Uterus (tissue), 3 donors: ENCODE measurements at regions not wholly inside any gene's neighbourhood (a gene's known extent, or its start where the extent isn't known, plus 50 kb on each side); places are given as distances from the start of the nearest gene placed in this dataset.

ENCODE experiments used
- DNase-seq, 2 donors: peaks; one replicate each; pipeline ENCODE4 v3.0.0-alpha.2; 2019 to 2020
- H3K27ac ChIP-seq, 2 donors: fragments of 200-600 bp; sonication (generic); 1 replicate in 1 of 2; 2 replicates in 1 of 2; pipeline ENCODE4 v1.5.1; 2016 to 2018
- H3K27me3 ChIP-seq, 2 donors: fragments of 200-600 bp; sonication (generic); one replicate each; pipeline ENCODE4 v1.5.1; 2018 to 2019; ENCODE audit warnings: control low read depth in 1 of 2
- H3K36me3 ChIP-seq, 2 donors: fragments of 200-600 bp; sonication (generic); one replicate each; pipeline ENCODE4 v1.5.1; 2019; ENCODE audit warnings: control low read depth in 1 of 2
- H3K4me1 ChIP-seq, 2 donors: fragments of 200-600 bp; sonication (generic); one replicate each; pipeline ENCODE4 v1.5.1; 2018 to 2019; ENCODE audit warnings: control low read depth in 1 of 2
- H3K4me3 ChIP-seq, 2 donors: fragments of 200-600 bp; sonication (generic); 1 replicate in 1 of 2; 2 replicates in 1 of 2; pipeline ENCODE4 v1.5.1; 2018 to 2019; ENCODE audit warnings: mild to moderate bottlenecking in 1 of 2
- H3K9me3 ChIP-seq, 2 donors: fragments of 200-600 bp; sonication (generic); one replicate each; pipeline ENCODE4 v1.5.1; 2019; ENCODE audit warnings: control low read depth in 1 of 2
- POLR2A ChIP-seq, 2 donors: fragments of 450-650 bp; IDR thresholded peaks; one replicate each; pipeline ENCODE4 v1.6.1; 2016; ENCODE audit warnings: antibody characterized with exemption in 2 of 2, mild to moderate bottlenecking in 1 of 2, moderate library complexity in 1 of 2
- intact Hi-C: fragments of 100-400 bp; cut with DNase I; formaldehyde crosslinking; loops from one replicate; pipeline ENCODE4 v1.15.1; 2023; ENCODE audit warnings: low total_unique reads
- TF ChIP-seq, protein P1 (sequence below), 4 experiments: fragments of 200-600 bp in 2 of 4; fragments of 450-650 bp in 2 of 4; sonication (generic) in 2 of 4; IDR thresholded peaks; one replicate each; pipeline ENCODE4 v1.5.1; 2016 to 2019; ENCODE audit warnings: antibody characterized with exemption in 4 of 4, mild to moderate bottlenecking in 2 of 4, moderate library complexity in 1 of 4
- donor health status: DM: yes; HTN: yes; CAD: no.

DNA sequence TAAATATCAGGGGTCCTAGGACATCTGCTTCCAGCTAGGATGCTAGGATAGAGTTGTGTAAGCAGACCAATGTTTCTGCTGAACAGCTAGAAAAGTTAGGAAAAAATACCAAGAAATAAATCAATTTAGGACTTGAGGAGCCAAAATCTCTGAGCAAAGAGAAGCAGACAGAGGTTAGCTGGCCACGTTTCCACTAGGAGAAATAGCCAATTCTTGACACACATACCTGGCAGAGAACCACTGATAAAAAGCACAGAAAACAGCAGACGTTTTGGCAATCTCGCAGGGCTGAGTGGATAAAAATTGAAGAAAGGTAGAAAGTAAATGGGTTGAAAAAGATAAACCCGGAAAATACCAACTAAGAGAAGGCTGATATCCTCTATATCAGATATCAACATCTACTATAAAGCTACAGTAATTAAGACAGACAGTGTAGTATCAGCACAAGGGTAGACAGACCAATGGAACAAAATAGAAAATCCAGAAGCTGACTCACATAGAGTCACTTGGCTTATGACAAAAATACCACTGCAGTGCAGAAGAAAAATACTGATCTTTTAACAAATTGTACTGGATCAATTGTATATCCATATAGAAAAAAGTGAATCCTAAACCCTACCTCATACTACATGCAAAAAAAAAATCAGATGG lies 306.1 kb upstream of the KLHL29 start:
- no peaks in the 10 kb centered on the region for H3K4me1 ChIP-seq
- no peak for TF ChIP-seq POLR2A (IDR thresholded peaks at IDR 0.05)
- TF ChIP-seq, protein P1, sequence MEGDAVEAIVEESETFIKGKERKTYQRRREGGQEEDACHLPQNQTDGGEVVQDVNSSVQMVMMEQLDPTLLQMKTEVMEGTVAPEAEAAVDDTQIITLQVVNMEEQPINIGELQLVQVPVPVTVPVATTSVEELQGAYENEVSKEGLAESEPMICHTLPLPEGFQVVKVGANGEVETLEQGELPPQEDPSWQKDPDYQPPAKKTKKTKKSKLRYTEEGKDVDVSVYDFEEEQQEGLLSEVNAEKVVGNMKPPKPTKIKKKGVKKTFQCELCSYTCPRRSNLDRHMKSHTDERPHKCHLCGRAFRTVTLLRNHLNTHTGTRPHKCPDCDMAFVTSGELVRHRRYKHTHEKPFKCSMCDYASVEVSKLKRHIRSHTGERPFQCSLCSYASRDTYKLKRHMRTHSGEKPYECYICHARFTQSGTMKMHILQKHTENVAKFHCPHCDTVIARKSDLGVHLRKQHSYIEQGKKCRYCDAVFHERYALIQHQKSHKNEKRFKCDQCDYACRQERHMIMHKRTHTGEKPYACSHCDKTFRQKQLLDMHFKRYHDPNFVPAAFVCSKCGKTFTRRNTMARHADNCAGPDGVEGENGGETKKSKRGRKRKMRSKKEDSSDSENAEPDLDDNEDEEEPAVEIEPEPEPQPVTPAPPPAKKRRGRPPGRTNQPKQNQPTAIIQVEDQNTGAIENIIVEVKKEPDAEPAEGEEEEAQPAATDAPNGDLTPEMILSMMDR (IDR thresholded peaks at IDR 0.05), result no peak
- no peak overlapping the region for H3K27ac ChIP-seq
- H3K9me3 ChIP-seq, result no peaks in the 10 kb centered on the region
- H3K4me3 ChIP-seq, result no peak overlapping the region
- intact Hi-C loops, result no loop called here
- no peaks in the 10 kb centered on the region for H3K27me3 ChIP-seq
- H3K36me3 ChIP-seq, result no peaks in the 10 kb centered on the region
- peak in 1 of 2 donors; percentile 18 for DNase-seq

- Histone ChIP-seq H3K9me3 (no peaks in the 10 kb centered on the region), H3K27ac (no peak overlapping the region), H3K4me3 (no peak overlapping the region), H3K27me3 (no peaks in the 10 kb centered on the region), H3K4me1 (no peaks in the 10 kb centered on the region), H3K36me3 (no peaks in the 10 kb centered on the region)
- intact Hi-C loops, result no loop called here
- DNase-seq, result no peak
- TF ChIP-seq POLR2A (IDR thresholded peaks at IDR 0.05), result no peak
- TF ChIP-seq, protein P1 (IDR thresholded peaks at IDR 0.05), result no peak
These were observed 301.0 kb upstream of the KLHL29 start for GRCh38 chr2:23083966-23084365.

DNA sequence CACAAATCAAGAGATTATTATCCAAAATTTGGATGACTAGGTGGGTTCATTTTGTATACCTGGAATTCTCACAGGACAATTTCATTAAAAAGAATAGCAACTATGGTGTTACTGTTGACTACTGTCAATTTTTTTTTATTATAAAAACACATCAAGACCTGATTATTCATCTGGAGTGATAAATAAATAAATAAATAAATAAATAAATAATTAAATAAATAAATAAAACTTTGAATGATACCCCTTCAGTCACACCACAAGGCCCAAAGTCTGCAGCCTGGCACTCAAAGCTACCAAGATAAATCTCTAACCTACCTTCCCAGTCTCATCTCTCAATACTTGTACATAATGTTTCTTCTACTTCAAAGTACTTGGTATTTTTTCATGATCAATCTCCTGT lies 294.0 kb upstream of the KLHL29 start:
- no peak for DNase-seq
- Histone ChIP-seq H3K9me3 (no peaks in the 10 kb centered on the region), H3K4me1 (no peaks in the 10 kb centered on the region), H3K36me3 (no peaks in the 10 kb centered on the region), H3K27ac (no peak overlapping the region), H3K27me3 (no peaks in the 10 kb centered on the region), H3K4me3 (no peak overlapping the region)
- intact Hi-C loops, result no loop called here
- TF ChIP-seq POLR2A (IDR thresholded peaks at IDR 0.05), result no peak
- TF ChIP-seq, protein P1 (IDR thresholded peaks at IDR 0.05), result no peak

GRCh38 chr2:23091900-23092299 lies 293.1 kb upstream of the KLHL29 start:
- Histone ChIP-seq H3K27ac (no peak overlapping the region), H3K4me1 (no peaks in the 10 kb centered on the region), H3K4me3 (no peak overlapping the region), H3K36me3 (no peaks in the 10 kb centered on the region), H3K27me3 (no peaks in the 10 kb centered on the region), H3K9me3 (no peaks in the 10 kb centered on the region)
- DNase-seq, result no peak
- intact Hi-C loops, result no loop called here
- TF ChIP-seq, protein P1 (IDR thresholded peaks at IDR 0.05), result no peak
- no peak for TF ChIP-seq POLR2A (IDR thresholded peaks at IDR 0.05)

- Histone ChIP-seq H3K4me3 (no peak overlapping the region), H3K4me1 (no peaks in the 10 kb centered on the region), H3K27me3 (no peaks in the 10 kb centered on the region), H3K36me3 (no peaks in the 10 kb centered on the region), H3K9me3 (no peaks in the 10 kb centered on the region), H3K27ac (no peak overlapping the region)
- intact Hi-C loops, result no loop called here
- TF ChIP-seq POLR2A (IDR thresholded peaks at IDR 0.05), result no peak
- TF ChIP-seq, protein P1 (IDR thresholded peaks at IDR 0.05), result no peak
- no peak for DNase-seq
These were observed 292.1 kb upstream of the KLHL29 start for GRCh38 chr2:23092831-23093230.
